ENCODE measurements at regions not wholly inside any gene's neighbourhood (a gene's known extent, or its start where the extent isn't known, plus 50 kb on each side); places are given as distances from the start of the nearest gene placed in this dataset.
"Not testable (repeated sequence)": the region's sequence is repeated elsewhere in the genome, so short reads cannot be mapped to it uniquely, and the experiment has no call there.

DNA sequence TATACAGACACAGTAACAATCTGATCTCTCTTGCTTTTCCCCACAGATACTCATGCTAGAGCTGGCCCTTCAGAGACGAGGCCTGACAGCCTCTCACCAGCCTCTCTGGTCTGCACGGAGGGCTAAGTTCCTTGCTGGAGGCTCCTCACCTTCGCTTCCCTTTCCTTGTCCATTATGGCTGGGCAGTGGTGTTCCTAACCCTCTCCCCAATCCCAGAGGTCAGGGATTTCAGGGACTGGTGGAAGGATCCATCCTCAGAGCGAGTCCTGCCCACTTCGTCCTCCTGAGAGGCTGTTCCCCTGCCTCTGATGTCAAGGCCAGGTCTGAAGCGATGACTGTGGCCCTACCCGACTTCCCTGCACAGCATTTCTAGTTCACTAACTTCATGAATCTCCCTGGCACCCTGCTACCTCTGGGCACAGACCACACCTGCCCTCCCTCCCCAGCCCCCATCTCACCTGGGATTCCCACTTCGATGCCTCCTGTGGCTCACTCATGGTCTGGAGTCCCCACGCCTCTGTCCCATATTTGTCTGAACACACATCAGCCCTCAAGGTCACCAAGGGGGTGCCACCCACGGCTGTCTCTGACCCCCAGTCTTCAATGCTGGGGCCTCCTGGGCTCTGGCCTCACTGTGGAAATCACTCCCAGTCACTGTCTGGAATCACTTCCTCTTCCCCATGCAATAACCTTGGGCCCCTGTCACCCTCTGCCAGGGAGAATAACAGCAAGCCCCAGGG is 124.9 kb upstream of the PRR20G start:
- DNase-seq = no peak

DNA sequence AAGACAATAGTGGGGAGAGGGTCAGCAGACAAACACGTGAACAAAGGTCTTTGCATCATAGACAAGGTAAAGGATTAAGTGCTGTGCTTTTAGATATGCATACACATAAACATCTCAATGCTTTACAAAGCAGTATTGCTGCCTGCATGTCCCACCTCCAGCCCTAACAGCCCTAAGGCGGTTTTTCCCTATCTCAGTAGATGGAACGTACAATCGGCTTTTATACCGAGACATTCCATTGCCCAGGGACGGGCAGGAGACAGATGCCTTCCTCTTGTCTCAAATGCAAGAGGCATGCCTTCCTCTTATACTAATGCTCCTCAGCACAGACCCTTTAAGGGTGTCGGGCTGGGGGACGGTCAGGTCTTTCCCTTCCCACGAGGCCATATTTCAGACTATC is 124.0 kb upstream of the PRR20G start:
- DNase-seq = not testable (repeated sequence)

DNA sequence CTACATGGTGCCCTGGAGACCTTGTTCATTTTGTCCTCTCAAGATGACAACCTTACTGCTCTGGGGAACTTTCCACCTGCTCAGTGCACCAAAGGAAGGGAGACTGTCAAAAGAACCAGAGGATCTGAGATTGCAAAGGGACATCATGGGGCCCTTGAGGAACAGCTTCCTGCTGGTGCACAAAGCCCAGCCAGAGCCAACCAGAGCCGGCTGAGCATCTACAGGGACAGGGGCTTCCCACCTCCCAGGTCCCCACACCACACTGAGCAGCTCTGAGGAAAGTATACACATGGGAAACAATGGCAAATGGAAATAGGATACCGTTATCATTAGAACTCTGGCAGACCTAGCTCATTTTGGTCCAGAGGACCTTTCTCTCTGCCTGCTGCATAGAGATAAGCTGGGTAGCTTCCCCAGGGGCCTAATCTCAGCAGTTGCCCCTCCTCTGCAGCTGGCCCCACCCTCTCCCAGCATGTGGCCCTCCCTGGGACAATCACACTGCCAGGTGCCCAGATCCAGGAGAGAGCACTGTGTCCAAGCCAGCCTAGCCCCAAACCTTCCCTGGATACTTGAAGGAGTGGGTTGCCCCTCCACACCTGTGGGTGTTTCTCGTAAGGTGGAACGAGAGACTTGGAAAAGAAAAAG is 123.4 kb upstream of the PRR20G start:
- DNase-seq = no peak

DNA sequence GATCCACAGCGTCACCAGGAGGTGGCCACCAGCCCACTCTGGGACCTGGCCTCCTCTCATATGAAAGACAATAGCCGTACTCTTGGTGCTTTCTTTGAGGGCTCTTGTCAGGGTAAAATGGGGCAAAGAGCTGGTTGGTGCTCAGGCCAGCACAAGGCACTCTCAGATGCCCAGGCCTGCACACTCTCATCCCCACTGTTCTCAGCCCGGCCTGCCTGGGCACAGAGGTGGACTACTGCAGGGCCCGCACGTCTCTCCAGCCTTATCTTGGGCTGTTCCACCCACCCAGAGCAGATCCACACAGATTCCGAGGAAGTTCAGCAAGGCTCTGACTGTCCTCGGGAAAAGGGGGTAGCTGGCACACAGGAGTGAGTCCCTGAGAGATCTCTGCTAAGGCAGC is 122.8 kb upstream of the PRR20G start:
- no peak for DNase-seq

DNA sequence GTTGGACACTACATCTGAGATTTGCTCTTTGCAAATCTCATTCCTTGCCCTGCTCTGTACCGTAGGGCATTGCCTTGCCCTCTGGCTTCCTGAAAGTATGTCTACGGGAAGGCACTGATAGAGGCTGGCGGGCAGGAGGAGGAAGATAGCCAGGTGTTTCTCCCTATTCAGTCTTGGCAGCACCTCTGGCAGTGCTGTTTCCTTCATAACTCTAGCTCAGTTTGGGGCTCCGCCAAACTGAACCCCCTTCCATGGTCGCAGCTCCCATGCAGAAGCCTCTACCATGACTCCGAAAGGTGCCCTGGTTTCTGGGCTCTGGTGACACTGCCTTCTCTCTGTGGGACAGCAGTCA is 122.3 kb upstream of the PRR20G start:
- DNase-seq = no peak

DNA sequence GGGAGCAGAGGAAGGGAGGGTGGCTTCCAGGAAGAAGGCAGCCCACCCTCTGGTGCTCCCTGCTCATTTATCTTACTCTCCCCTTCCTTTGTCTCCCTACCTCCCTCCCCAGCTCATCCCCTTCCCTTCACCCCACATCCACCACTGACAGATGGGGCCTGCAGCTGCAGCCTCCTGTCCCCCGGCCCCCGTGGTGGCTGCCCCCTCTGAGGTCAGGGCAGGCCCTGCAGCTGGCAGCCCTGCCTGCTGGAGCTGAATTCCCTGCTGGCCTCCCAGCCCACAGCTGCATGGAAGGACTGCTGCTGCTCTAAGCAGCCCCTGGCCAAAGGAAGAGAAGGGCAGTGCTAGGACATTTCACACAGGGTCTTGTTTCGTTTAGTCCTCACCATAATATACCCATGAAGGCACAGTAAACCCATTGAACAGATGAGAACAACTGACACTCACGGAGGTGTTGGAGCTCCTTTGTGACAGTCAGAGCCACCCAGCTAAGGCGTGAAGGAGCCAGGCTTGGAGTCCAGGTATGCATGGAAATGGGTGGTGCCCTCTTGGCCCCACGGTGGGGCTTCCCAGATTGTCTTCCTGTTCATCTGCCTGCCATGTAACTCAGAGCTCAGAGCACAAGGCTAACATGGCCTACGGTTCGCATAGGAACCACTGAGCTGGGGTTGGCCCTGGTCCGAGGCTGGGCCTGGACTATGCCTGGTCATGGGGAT is 121.7 kb upstream of the PRR20G start:
- DNase-seq = no peak

DNA sequence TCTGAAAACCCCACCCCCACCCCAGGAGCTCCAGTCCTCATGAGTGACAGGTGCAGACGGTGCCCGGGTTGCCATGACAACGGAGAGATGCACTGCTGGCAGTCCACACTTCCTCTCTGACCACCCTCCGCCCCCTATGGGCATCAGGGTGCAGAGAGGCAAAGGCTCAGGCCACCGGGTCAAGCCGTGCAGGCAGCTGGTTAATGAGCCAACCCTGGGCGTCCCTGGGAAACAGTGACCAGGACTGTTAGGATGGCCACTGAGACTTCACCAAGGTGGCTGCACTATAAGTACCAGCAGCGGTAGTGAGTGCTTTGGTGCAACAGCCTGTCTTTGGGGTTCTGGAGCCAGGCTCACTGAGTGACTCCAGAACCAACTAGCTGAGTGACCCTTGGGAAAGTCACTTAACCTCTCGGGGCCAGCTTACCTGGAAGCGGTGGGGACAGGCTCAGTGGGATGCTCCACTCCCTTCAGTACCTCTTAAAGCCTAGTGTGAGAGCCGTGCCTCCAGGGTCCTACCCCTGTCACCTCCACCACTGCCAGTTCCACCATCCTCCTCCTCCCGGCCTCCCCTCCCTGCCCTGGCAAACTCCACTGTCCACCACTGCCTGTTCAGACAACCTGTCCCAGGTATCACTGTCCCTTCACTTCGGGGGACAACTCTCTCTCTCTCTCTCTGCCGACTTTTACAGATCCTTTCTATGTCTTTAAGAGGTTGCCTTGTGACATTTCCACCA is 121.0 kb upstream of the PRR20G start:
- DNase-seq = no peak

DNA sequence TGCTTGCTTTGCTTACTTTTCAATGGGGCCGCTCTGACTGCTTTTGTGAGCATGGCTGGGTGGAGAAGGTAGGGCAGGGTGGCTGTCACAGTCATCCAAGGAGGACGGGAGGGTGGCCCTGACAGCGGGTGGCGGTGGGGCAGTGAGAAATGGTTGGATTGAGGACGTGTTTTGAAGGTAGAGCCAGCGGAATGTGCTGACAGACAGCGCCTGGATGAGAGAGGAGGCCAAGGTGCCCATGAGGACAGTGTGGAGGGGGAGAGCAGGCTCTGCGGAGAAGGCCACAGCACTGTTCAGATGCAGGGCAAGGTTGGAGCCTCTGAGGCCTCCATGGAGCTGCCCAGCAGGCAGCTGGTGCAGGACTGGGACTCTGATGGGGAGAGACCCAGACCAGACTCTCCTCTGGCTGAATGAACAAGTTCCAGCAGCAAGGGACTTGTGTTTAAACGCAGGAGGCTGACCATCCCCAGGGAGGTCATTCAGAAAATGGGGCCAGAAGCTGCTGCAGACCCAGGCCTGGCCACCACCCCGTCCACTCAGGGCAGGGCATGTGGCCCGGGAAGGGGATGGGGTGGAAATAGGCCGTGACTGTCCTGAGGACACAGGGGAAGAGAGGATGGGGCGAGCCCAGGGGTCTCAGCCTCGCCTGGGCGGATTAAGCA is 120.3 kb upstream of the PRR20G start:
- DNase-seq = no peak

DNA sequence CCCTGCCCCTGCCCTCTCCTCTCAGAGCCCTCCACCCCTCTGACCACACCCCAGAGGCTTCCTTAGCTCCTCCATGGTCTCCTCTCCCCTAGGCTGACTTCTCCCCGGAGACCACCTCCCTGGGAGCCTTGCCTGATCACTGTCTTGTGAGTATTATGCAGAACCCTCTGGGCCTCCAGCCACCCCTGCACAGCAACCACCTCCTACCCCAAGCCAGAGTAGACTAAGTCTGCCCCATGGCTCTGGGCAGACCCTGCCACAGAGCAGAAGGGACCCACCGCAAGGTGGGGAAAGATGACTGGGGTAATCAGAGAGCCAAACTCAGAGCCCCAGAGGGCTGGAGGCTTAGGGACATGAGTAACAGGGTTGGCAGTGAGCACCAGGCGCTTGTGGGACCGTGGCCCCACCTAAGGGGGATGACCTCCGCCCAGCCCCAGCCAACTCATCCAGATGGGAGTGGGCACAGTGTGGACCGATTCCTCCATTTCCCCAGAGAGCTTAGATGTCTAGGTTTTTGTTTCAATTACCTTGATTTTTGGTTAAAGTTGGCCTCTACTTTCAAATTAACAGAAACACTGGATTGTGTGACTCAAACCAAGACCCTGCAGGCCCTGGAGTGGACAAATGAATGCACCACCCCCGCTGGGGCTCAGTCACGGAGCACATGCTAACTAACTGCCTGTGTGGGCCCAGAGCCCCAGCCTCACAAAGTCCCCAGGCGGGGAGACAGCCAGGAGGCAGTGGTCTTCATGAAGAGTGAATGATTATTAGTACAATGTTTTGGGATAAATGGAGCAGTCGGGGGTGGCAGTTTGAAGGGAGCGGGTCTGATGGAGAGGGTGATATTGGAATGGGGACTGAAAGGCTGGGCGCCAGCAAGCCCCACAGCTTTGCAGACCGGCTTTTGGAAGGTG is 119.4 kb upstream of the PRR20G start:
- no peak for DNase-seq

DNA sequence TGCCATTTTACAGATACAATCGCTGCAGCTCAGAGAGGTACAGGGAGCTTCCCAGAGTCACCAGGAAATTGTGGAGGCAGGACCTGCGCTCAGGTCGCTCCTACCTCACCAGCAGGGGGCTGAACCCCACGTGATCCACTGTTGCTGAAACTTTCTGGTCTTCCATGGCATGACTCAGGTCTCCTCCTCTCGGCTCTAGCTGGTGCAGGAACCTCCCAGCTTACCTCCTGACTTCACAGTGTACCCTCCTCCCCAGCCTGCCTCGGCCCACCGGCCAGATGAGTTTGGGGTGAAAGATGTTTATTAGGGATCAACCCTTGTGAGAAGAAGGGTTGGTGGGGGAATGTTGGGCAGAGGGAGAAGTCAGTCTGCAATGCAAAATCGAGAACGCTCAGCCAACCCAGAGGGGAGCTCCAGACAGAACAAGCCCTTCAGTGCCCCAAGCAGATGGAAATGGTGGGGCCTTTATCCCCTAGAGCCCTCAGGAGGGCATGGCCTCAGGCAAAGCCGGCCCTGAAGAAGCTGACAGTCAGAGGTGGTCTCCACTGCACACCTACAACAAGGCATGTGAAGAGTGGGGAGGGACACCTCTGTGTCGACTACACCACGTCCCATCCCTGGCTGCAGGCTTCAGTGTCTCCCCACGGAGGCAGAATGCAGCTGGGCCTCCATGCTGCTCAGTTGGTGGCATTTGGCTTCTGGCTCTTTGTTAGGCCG is 118.6 kb upstream of the PRR20G start:
- peak in 1 of 2 experiments; percentile 6 for DNase-seq

DNA sequence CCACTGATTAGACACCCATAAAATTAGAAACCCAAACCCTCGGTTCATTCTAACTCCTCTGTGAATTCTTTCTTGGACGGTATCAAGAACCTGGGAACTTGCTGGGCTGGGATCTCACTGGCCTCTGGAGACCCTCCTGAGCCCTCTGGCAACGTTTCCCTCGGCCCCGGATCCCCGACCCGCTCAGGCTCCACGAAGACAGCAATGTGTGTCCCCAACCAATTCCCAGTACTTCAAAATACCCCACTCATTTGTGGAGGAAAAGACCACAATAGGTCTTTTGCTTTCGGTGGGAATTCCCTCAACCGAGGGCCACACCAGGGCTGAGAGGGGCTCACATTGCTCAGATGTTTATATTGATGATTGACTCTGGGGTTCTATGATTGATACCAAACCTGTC is 117.9 kb upstream of the PRR20G start:
- no peak for DNase-seq

DNA sequence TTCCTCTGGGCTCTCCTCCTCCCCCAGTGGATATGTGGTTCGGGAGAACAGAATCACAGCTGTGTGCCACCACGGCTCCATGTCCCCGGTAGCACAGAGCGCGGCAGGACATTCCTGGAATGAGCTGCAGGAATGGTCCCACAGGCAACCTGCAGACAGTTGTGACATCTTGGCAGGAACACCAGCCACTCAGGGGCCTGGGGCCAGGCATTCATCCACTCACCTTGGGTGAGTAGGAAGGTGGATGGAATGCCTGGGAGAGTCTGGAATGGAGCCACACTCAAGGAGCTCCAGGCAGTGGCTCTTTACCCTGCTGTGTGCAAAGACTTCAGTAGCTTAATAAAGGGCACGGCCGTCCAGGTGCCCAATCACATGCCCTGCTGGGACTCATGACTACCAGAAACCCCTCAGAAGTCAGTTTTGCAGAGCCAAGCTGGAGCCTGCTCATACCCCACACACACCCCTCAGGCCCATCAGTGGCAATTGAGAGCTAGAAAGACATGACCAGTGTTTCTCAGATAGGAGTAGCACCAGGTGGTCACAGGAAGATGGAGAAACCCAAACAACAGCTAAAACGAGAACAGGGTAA is 117.3 kb upstream of the PRR20G start:
- no peak for DNase-seq

DNA sequence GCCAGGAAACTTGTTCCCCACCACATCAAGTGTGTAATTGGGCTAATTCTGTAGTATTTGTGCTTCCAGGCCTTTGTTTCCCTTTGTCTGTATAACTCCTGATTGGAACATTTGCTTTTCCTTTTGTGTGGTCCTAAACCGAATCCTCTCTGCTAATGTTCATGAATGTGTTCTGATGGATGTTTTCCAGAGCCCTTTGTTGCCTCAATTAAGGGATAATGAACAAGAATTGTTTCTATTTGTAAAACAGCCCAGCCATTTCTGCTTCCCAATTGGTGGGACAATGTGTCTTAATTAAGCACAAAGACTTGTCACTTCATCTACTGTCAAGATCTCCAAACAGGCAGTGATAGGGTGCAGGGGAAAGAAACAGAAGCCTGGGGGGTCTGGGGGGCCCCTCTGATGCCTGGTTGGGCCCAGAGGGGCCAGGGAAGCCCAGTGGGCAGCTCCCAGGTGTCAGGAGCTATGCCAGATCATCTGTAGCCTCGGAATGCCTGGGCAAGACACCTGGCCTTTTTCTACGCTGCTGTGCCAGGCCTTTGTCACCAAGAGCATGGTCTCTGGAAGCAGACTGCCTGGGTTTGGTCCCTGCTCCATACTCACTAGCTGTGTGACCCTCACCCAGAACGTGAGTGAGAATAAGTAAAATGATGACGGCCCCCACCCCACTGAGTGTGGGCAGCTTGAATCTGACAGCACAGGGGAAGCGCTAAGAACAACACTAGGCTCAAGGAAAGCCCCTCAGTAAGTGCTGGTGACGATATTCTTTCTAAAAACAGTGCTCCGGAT is 116.6 kb upstream of the PRR20G start:
- no peak for DNase-seq

DNA sequence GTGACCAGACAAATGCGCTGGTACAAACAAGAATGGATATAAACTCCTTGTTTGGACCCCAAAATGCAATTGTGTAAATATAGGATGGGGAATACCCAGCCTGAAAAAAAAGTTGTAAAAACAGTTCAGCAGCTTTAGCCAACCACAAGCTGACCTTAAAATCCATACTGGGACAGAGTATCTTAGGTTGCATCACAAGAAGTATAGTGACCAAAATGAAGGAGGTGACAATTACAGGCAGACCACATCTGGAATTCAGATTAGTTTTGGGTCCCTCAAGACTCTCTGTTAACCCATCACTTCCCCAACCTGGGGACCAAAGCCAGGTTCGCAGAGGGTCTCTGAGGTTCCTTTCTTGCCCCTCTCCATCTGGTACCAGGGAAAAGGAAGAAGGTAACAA is 115.9 kb upstream of the PRR20G start:
- DNase-seq = no peak

DNA sequence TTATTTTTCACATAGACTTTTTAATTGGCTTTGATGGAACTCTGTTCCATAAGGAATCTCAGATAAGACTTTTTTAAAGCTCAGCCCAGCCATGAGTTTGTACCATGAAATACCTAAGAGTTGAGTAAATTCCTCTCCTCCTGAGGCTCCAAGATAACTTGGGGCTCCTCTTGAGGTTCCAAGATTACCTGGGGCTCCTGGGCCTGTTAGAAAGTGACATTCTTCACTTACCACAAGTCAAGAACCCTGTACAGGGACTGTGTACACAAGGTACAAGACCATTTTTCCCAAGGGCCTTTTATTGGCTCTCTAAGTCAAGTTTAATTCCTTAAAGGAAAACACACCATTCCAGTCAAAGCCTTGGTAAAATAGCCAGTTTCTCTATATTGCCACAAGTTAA is 111.3 kb upstream of the PRR20G start:
- DNase-seq = no peak

DNA sequence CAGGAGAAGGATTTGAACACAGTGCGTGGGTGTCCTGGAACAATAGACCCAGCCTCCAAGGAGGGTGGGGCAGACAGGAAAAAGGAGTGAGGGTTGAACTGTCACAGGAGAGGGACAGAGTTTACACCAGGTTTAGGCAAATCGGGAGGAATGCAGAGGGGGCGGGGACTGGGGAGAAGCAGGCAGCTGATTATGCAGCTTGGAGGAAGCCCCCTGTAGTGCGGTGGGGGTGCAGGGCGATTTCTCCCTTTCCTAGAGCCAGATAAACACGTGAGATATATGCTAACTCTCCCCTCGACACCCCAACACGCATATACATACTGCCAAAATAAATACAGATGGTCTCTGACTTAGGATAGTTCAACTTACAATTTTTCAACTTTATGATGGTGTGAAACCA is 108.6 kb upstream of the PRR20G start:
- DNase-seq = no peak

DNA sequence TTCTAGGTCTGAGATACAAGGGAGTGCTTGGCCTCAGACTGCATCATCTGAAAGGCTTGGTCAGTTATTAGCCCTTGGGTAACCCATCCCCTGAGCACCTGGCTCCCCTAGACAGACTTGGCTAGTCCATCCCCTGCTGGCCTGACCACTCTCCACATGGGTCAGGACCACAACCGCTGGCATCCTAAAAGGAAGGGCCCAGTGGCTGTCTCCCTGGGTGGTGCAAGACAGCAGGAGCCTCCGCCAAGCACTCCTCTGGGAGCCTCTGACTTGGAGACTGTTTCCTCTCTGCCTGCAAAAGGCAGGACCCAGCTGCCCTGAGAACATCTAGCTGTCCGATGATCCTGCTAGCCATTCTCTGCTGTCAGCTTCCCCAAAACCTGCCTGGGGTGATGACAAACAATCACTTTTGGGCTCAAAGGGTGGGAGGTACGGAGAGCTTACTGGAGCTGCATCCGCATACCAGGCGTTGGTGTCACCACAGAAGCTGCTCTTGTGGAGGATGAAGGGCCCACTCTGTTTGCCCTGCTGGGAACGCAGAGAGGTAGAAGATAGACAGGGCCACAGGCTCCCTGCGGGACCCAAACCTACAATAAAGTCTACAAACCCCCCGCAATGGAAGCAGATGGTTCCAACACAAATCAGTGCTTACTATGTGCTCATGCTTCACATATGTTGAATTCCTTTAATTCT is 108.0 kb upstream of the PRR20G start:
- no peak for DNase-seq

DNA sequence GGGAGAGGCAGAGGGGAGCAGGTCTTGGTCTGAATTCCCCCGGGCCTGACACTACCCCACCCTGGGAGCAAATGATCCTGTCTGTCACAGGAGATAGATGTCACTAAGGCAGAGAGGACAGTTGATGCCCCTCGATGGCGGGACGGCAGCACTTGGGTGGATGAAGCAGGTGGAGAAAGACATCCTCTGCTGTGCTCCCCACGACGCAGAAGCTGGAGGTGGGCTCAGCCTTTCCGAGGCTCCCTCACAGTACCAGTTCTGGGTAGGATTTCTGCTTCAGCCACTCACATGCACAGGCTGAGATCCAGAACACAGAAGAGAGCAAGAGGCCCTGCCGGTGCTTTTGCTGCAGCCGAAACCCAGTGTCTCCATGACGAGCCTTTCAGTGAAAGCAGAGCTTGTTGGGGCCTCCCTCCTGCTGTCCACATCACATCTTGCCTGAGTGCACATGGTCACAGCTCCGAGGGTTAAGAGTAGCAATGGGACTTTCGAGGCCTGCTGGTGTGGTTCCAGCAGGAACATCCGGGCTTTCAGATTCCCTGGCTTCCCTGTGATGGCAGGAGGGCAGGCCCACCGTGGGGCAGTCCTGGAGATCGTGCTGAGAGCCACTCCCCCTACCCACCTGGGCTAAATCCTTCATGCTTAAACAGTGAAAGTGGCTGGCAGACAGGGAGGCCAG is 107.3 kb upstream of the PRR20G start:
- DNase-seq = no peak

DNA sequence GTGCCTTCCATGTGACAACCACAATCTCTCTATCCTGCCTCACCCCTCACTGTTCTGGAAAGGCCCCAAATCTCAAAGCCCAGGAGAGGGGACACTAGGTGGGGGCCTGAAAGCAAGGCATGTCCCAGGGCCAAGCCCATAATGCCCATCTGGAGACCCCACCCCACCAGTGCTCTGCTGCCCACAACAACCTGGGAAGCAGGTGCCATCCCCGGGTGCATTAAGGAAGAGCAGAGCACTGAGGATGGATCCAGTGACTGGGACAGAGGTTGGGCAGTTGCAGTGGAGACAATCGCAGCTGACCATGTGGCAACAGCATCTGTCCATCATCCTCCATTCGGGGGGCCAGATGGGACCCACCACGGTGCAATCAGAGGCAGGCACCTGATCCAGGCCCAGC is 106.2 kb upstream of the PRR20G start:
- no peak for DNase-seq
